Tibial artery (tissue), 4 donors: ENCODE measurements at regions not wholly inside any gene's neighbourhood (a gene's known extent, or its start where the extent isn't known, plus 50 kb on each side); places are given as distances from the start of the nearest gene placed in this dataset.

Experiments
- DNase-seq, 2 donors: peaks; one replicate each; pipeline ENCODE4 v3.0.0-alpha.2; 2019
- H3K27ac ChIP-seq, 2 donors: fragments of 200-600 bp; sonication (generic) in 1 of 2; 1 replicate in 1 of 2; 2 replicates in 1 of 2; pipeline ENCODE4 v1.5.1; 2018 to 2019; ENCODE audit warnings: mild to moderate bottlenecking in 1 of 2
- H3K27me3 ChIP-seq, 2 donors: fragments of 200-600 bp; sonication (generic) in 1 of 2; one replicate each; pipeline versions ENCODE4 v1.5.1 to v1.6.0; 2016 to 2019
- H3K36me3 ChIP-seq, 3 donors: fragments of 200-600 bp; sonication (generic) in 2 of 3; one replicate each; pipeline ENCODE4 v1.5.1; 2016 to 2019; ENCODE audit warnings: mild to moderate bottlenecking in 2 of 3
- H3K4me1 ChIP-seq, 4 donors: fragments of 200-600 bp; sonication (generic) in 2 of 4; 1 replicate in 3 of 4; 2 replicates in 1 of 4; pipeline ENCODE4 v1.5.1; 2016 to 2019
- H3K4me3 ChIP-seq, 2 donors: fragments of 200-600 bp; sonication (generic) in 1 of 2; 1 replicate in 1 of 2; 2 replicates in 1 of 2; pipeline ENCODE4 v1.5.1; 2018 to 2019; ENCODE audit warnings: mild to moderate bottlenecking in 2 of 2
- H3K9me3 ChIP-seq, 3 donors: fragments of 200-600 bp; sonication (generic) in 1 of 3; one replicate each; pipeline ENCODE4 v1.5.1; 2016 to 2019
- intact Hi-C: fragments of 100-400 bp; cut with DNase I; formaldehyde crosslinking; loops from one replicate; pipeline ENCODE4 v1.15.0; 2023; ENCODE audit warnings: low total_unique reads
- TF ChIP-seq, protein P1 (sequence below), 2 experiments: fragments of 200-600 bp in 1 of 2; fragments of 450-650 bp in 1 of 2; IDR thresholded peaks; one replicate each; pipeline ENCODE4 v1.5.1; 2017 to 2019; ENCODE audit warnings: antibody characterized with exemption in 2 of 2, mild to moderate bottlenecking in 1 of 2, moderate library complexity in 1 of 2

DNA sequence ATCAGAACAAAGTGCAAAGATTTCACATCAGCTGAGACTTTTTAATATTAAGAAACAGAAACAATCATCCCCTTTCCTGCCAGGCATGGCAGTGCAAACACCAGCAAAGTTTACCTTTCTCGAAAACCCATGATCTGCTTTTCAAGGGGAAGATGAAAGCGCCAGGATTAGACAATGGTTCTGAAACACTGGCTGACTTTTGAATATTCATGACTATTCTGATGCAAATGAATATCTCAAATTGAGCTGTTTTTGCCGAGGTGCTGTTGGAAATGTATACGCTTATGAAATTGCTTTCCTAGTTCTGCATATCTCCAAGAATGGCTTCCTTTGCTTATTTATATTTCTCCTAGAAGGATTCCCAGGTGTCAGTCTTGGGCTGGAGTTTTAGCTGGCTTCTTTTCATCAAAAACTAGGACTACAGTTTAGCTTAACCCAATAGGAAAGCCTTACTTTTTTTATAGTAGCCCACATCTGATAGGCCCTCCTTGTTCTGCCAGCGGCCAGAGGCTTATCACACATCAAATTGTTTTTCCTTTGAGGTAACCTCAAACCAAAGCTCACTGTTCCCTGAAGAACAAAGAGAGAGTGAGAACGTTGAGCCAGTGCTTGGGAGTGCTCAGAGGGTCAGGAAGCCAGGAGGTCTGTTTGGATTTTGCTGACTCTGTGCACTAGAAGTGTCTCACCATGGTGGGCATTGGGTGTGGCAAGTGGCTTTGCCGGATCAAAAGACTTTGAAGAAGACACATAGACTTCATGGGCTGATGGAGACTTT, 74.0 kb upstream of the PLCL2 start:
- no peak overlapping the region for H3K4me3 ChIP-seq
- TF ChIP-seq, protein P1, sequence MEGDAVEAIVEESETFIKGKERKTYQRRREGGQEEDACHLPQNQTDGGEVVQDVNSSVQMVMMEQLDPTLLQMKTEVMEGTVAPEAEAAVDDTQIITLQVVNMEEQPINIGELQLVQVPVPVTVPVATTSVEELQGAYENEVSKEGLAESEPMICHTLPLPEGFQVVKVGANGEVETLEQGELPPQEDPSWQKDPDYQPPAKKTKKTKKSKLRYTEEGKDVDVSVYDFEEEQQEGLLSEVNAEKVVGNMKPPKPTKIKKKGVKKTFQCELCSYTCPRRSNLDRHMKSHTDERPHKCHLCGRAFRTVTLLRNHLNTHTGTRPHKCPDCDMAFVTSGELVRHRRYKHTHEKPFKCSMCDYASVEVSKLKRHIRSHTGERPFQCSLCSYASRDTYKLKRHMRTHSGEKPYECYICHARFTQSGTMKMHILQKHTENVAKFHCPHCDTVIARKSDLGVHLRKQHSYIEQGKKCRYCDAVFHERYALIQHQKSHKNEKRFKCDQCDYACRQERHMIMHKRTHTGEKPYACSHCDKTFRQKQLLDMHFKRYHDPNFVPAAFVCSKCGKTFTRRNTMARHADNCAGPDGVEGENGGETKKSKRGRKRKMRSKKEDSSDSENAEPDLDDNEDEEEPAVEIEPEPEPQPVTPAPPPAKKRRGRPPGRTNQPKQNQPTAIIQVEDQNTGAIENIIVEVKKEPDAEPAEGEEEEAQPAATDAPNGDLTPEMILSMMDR (IDR thresholded peaks at IDR 0.05) = no peak
- DNase-seq = no peak

DNA sequence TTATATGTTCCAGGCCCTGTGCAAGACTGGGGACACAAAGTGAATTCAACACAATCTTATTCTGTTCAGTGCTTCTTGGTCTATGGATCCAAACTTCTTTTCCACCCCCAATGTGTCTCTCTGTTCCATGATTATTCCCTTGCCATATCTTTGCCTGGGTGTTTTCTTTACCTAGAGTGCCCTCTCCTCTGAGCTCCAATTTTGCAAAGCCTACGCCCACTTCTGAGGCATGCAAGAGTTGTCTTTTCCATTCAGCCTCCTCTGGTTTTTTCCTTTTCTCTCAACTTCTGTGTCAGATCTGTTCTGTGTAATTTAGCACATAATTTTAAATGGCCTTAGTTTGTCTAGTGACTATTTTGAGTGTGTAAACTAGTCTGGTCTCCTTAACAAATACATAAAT, 72.8 kb upstream of the PLCL2 start:
- Histone ChIP-seq H3K27ac (no peak overlapping the region), H3K36me3 (no peaks in the 10 kb centered on the region), H3K27me3 (no peaks in the 10 kb centered on the region), H3K4me1 (no peaks in the 10 kb centered on the region), H3K9me3 (no peaks in the 10 kb centered on the region), H3K4me3 (no peak overlapping the region)
- no peak for DNase-seq
- TF ChIP-seq, protein P1 (IDR thresholded peaks at IDR 0.05) = no peak
- intact Hi-C loops = no loop called here

More for the DNA sequence above, 74.0 kb upstream of the PLCL2 start:
- Histone ChIP-seq H3K27me3 (no peaks in the 10 kb centered on the region), H3K4me1 (no peaks in the 10 kb centered on the region), H3K27ac (no peak overlapping the region), H3K36me3 (no peaks in the 10 kb centered on the region), H3K9me3 (no peaks in the 10 kb centered on the region)
- intact Hi-C loops = no loop called here

DNA sequence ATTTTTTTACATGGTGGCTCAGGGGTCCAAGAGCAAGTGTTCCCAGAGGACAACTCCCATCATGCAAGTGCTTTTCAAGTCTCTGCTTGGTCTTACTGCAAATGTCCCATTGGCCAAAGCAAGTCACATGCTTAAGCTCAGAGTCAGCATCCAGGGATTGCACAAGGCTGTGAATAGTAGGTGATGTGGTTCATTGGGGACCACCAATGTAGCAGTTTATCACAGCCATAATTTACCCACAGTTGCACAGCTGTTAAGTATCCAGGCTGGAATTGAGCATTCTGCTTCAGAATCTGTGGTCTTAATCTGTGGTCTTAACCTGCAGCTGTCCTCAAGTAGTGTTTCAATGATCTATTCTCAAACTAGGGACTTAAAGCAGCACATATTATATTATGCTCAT, 71.4 kb upstream of the PLCL2 start:
- no peak for DNase-seq
- no peaks in the 10 kb centered on the region for H3K9me3 ChIP-seq
- H3K36me3 ChIP-seq = no peaks in the 10 kb centered on the region
- intact Hi-C loops = no loop called here
- H3K27me3 ChIP-seq = no peaks in the 10 kb centered on the region
- no peak overlapping the region for H3K4me3 ChIP-seq
- H3K27ac ChIP-seq = no peak overlapping the region
- H3K4me1 ChIP-seq = no peaks in the 10 kb centered on the region
- TF ChIP-seq, protein P1 (IDR thresholded peaks at IDR 0.05) = no peak

DNA sequence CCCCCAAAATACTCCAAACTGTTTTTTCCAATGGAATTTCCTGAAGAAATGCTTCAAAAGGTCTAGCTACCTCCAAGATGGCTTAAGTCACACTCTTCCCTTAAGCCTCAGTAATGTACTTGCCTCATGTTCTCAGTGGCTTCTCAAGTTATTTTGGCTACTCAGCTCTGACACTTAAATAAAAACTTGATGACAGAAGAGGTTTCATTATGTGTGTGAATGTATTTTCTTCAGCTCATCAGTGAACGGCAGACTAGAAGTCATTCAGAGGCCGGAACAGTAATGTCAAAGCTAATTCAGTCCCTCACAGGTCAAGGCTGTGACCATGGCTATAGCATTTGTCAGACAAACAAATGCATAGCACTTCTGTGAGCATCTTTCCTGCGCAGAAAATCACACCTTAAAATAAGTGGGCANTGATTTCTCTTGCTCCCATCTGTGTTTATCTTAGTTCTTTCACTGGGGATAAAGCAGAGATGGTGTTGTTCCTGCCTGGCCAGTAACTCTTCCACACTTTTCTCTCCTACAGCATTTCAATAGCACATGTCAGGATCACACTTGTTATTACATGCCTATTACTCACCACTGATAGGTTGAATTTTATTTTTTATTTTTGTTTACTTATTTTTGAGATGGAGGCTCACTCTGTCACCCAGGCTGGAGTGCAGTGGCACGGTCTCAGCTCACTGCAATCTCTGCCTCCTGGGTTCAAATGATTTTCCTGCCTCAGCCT, 68.5 kb upstream of the PLCL2 start:
- Histone ChIP-seq H3K27me3 (no peaks in the 10 kb centered on the region), H3K36me3 (no peaks in the 10 kb centered on the region), H3K4me1 (no peaks in the 10 kb centered on the region), H3K4me3 (no peak overlapping the region), H3K27ac (no peak overlapping the region), H3K9me3 (no peaks in the 10 kb centered on the region)
- intact Hi-C loops = no loop called here
- no peak for DNase-seq
- TF ChIP-seq, protein P1 (IDR thresholded peaks at IDR 0.05) = no peak

DNA sequence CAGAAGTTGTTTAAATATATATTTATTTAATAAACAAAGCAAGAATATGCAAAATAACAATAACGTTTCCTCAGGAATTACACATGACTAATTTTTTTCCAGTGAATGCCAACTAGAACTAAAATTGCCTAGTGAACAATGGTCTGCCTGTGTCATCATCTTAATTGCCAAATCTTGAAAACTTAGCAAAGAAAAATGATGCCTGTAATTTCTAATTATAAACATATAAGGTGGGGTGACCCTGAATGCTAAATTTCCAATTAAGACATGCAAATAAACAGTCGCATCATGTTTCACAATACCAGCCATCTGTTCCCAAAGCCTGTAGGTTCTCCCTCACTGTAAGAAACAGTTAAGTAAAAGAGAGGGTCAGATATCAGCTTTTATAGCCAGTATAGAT, 67.6 kb upstream of the PLCL2 start:
- no peaks in the 10 kb centered on the region for H3K4me1 ChIP-seq
- no peaks in the 10 kb centered on the region for H3K27me3 ChIP-seq
- H3K36me3 ChIP-seq = no peaks in the 10 kb centered on the region
- TF ChIP-seq, protein P1 (IDR thresholded peaks at IDR 0.05) = no peak
- H3K27ac ChIP-seq = no peak overlapping the region
- intact Hi-C loops = no loop called here
- DNase-seq = no peak
- no peaks in the 10 kb centered on the region for H3K9me3 ChIP-seq
- no peak overlapping the region for H3K4me3 ChIP-seq
